OCI-LY1 (cell line): ENCODE measurements at regions not wholly inside any gene's neighbourhood (a gene's known extent, or its start where the extent isn't known, plus 50 kb on each side); places are given as distances from the start of the nearest gene placed in this dataset.

Experiments
- H2AFZ ChIP-seq: fragments of 200-600 bp; sonication (generic), shearing (Covaris generic); 2 replicates; pipeline ENCODE4 v1.6.0; 2014; ENCODE audit warnings: antibody characterized with exemption, mild to moderate bottlenecking, low read length
- H3F3A ChIP-seq: fragments of 200-600 bp; sonication (generic), shearing (Covaris generic); 2 replicates; pipeline ENCODE4 v1.6.0; 2014; ENCODE audit warnings: mild to moderate bottlenecking, antibody characterized with exemption, low read length, moderate library complexity; ENCODE audit not compliant: insufficient read depth
- H3K27ac ChIP-seq: fragments of 200-600 bp; sonication (generic); 2 replicates; pipeline ENCODE4 v1.5.1; 2014; ENCODE audit warnings: low read length, mixed run types, mild to moderate bottlenecking, low read depth; ENCODE audit not compliant: poor library complexity, severe bottlenecking
- H3K27me3 ChIP-seq: fragments of 200-600 bp; sonication (generic); 2 replicates; pipeline ENCODE4 v1.6.0; 2014; ENCODE audit warnings: antibody characterized with exemption, mild to moderate bottlenecking, low read length, moderate library complexity; ENCODE audit not compliant: insufficient read depth
- H3K36me3 ChIP-seq: fragments of 200-600 bp; sonication (generic); 2 replicates; pipeline ENCODE4 v1.6.1; 2014; ENCODE audit warnings: mild to moderate bottlenecking, antibody characterized with exemption, low read length, moderate library complexity, mixed read lengths; ENCODE audit not compliant: insufficient read depth
- H3K4me1 ChIP-seq: fragments of 200-600 bp; sonication (generic); 2 replicates; pipeline ENCODE4 v1.5.1; 2014; ENCODE audit warnings: mild to moderate bottlenecking, low read length, moderate library complexity; ENCODE audit not compliant: insufficient read depth, severe bottlenecking
- H3K4me2 ChIP-seq: fragments of 200-600 bp; sonication (generic), shearing (Covaris generic); 2 replicates; pipeline ENCODE4 v1.6.1; 2014; ENCODE audit warnings: low read length
- H3K4me3 ChIP-seq: fragments of 200-600 bp; sonication (generic); 2 replicates; pipeline ENCODE4 v1.5.1; 2014; ENCODE audit warnings: low read length, low read depth, mild to moderate bottlenecking, mixed read lengths; ENCODE audit not compliant: poor library complexity, severe bottlenecking
- H3K79me2 ChIP-seq: fragments of 200-600 bp; shearing (Covaris generic); 2 replicates; pipeline ENCODE4 v1.6.1; 2016; ENCODE audit warnings: mixed run types, low read length, mixed read lengths; ENCODE audit not compliant: insufficient read depth
- H3K9ac ChIP-seq: fragments of 200-600 bp; sonication (generic), shearing (Covaris generic); 2 replicates; pipeline ENCODE4 v1.6.1; 2014; ENCODE audit warnings: mild to moderate bottlenecking, low read length, mixed read lengths
- H3K9me2 ChIP-seq: fragments of 200-600 bp; sonication (generic), shearing (Covaris generic); 2 replicates; pipeline ENCODE4 v1.6.1; 2014; ENCODE audit warnings: low read depth, mild to moderate bottlenecking, low read length, mixed read lengths
- H3K9me3 ChIP-seq: fragments of 200-600 bp; shearing (Covaris generic); 2 replicates; pipeline ENCODE4 v1.6.1; 2014; ENCODE audit warnings: low read length, mixed read lengths
- H4K20me1 ChIP-seq: fragments of 200-600 bp; sonication (generic), shearing (Covaris generic); 2 replicates; pipeline ENCODE4 v1.6.0; 2016; ENCODE audit warnings: mild to moderate bottlenecking, low read length; ENCODE audit not compliant: insufficient read depth
- CTCF ChIP-seq: fragments of 200-600 bp; sonication (generic), shearing (Covaris generic); IDR thresholded peaks from 2 replicates; pipeline ENCODE4 v1.5.1; 2017; ENCODE audit warnings: mild to moderate bottlenecking, antibody characterized with exemption, low read length, moderate library complexity, mixed read lengths
- EZH2 ChIP-seq: fragments of 200-600 bp; sonication (generic), shearing (Covaris generic); IDR thresholded peaks from 2 replicates; pipeline ENCODE4 v1.8.0; 2017; ENCODE audit warnings: borderline replicate concordance, mixed run types, mild to moderate bottlenecking, antibody characterized with exemption, low read length, moderate library complexity, mixed read lengths

GRCh38 chr16:65775829-65776228 lies 590.7 kb upstream of the CDH5 start:
- Histone ChIP-seq H3K9ac (no peak overlapping the region), H3K79me2 (no peaks in the 10 kb centered on the region), H4K20me1 (no peaks in the 10 kb centered on the region), H3F3A (no peaks in the 10 kb centered on the region), H3K36me3 (no peaks in the 10 kb centered on the region; the same call in 1 of the 2 replicates), H3K27ac (no peak overlapping the region), H3K4me2 (no peak overlapping the region), H3K9me3 (peaks cover 13% of the 10 kb centered on the region), H3K9me2 (no peaks in the 10 kb centered on the region), H3K4me3 (no peak overlapping the region), H3K4me1 (no peaks in the 10 kb centered on the region), H2AFZ (no peak overlapping the region), H3K27me3 (no peaks in the 10 kb centered on the region)
- TF ChIP-seq CTCF, result no peak
- TF ChIP-seq EZH2, result no peak

- H3K9me3 ChIP-seq, result peaks cover 21% of the 10 kb centered on the region
- H3K4me3 ChIP-seq, result no peak overlapping the region
- no peak overlapping the region for H3K27ac ChIP-seq
- H3K4me1 ChIP-seq, result peaks cover under 1% of the 10 kb centered on the region
- H3K4me2 ChIP-seq, result no peak overlapping the region
- H3K27me3 ChIP-seq, result no peaks in the 10 kb centered on the region
- no peaks in the 10 kb centered on the region for H3F3A ChIP-seq
- H3K79me2 ChIP-seq, result no peaks in the 10 kb centered on the region
- TF ChIP-seq EZH2 (no peak), CTCF (no peak)
- H2AFZ ChIP-seq, result no peak overlapping the region
- no peak overlapping the region for H3K9ac ChIP-seq
- H4K20me1 ChIP-seq, result no peaks in the 10 kb centered on the region
- H3K9me2 ChIP-seq, result no peaks in the 10 kb centered on the region
- H3K36me3 ChIP-seq, result no peaks in the 10 kb centered on the region; the same call in 1 of the 2 replicates
Observed at GRCh38 chr16:65774350-65774749, 592.1 kb upstream of the CDH5 start.

- Histone ChIP-seq H2AFZ (no peak overlapping the region), H3K4me3 (no peak overlapping the region), H4K20me1 (no peaks in the 10 kb centered on the region), H3K4me1 (peaks cover 11% of the 10 kb centered on the region), H3K4me2 (no peak overlapping the region), H3K27ac (no peak overlapping the region), H3K36me3 (no peaks in the 10 kb centered on the region; the same call in 1 of the 2 replicates), H3K79me2 (no peaks in the 10 kb centered on the region), H3K27me3 (no peaks in the 10 kb centered on the region), H3F3A (no peaks in the 10 kb centered on the region), H3K9ac (no peak overlapping the region), H3K9me3 (peaks cover 21% of the 10 kb centered on the region), H3K9me2 (no peaks in the 10 kb centered on the region)
- no peak for TF ChIP-seq EZH2
- TF ChIP-seq CTCF, result no peak
Observed at GRCh38 chr16:65773301-65773874, 593.1 kb upstream of the CDH5 start.
